K562 (cell line): ENCODE measurements at regions not wholly inside any gene's neighbourhood (a gene's known extent, or its start where the extent isn't known, plus 50 kb on each side); places are given as distances from the start of the nearest gene placed in this dataset.
A peak's percentile ranks its signal among the peaks of the same experiment; 100 is the strongest.

ENCODE experiments used
- ATAC-seq: fragments of 200-7000 bp; cut with Tn5 transposase; 3 replicates; pipeline ENCODE4 v1.9.1; 2020; ENCODE audit warnings: moderate library complexity
- BruUV-seq: library from RNA; stranded (reverse); fragments of 400-500 nt; replicated peaks from 2 replicates; lab custom pipeline; 2021; lab: Mats Ljungman, UMichigan
- CTCF ChIA-PET: fragments of 300-600 bp; formaldehyde crosslinking; extraction: SDS; loops from one replicate; lab custom pipeline; 2021; ENCODE audit warnings: low intra/inter-chr PET ratio; lab: Yijun Ruan, JAX
- POLR2A ChIA-PET: fragments of 300-600, 350-650 bp; sonication (Branson Sonifier 250); formaldehyde crosslinking; extraction: SDS; loops from one replicate; lab custom pipeline; 2021; ENCODE audit warnings: antibody characterized with exemption, inconsistent platforms; lab: Yijun Ruan, JAX
- DNase-seq, 4 experiments: peaks; one replicate each; pipeline versions ENCODE4 v3.0.0 to v3.0.0-alpha.2; 2011 to 2018; ENCODE audit warnings: low spot score in 3 of 4, mixed read lengths in 3 of 4; ENCODE audit errors: extremely low read depth in 1 of 4
- FAIRE-seq: peaks from 2 replicates; lab custom pipeline; 2011; peaks lifted over from hg19 to GRCh38; lab: Jason Lieb, UNC
- H2AFZ ChIP-seq: 2 replicates; pipeline ENCODE4 v1.6.0; 2011; ENCODE audit warnings: low read depth, low read length, control low read depth, inconsistent platforms
- H3K27ac ChIP-seq: fragments of 200-600 bp; 3 replicates; pipeline ENCODE4 v1.8.0; 2011; ENCODE audit warnings: low read depth, mild to moderate bottlenecking, control low read depth, inconsistent platforms, low read length, moderate library complexity, mixed read lengths; ENCODE audit errors: extremely low read depth
- H3K27me3 ChIP-seq, 2 experiments: fragments of 300-600 bp in 1 of 2; 2 replicates in 1 of 2; 3 replicates in 1 of 2; pipeline versions ENCODE4 v1.6.0 to v1.8.0; 2011; ENCODE audit warnings: inconsistent platforms in 2 of 2, low read length in 2 of 2, mild to moderate bottlenecking in 1 of 2, mixed read lengths in 1 of 2, moderate library complexity in 1 of 2; ENCODE audit not compliant: control insufficient read depth in 2 of 2, insufficient read depth in 2 of 2
- H3K36me3 ChIP-seq: fragments of 300-600 bp; 3 replicates; pipeline ENCODE4 v1.8.0; 2011; ENCODE audit warnings: mild to moderate bottlenecking, low read length, inconsistent platforms; ENCODE audit not compliant: control insufficient read depth, insufficient read depth
- H3K4me1 ChIP-seq, 2 experiments: fragments of 200-600 bp in 1 of 2; replicated peaks in 1 of 2; 2 replicates in 1 of 2; 3 replicates in 1 of 2; pipeline versions ENCODE4 v1.5.1 to v1.8.0; 2011; ENCODE audit warnings: inconsistent platforms in 2 of 2, low read length in 2 of 2, mild to moderate bottlenecking in 1 of 2, mixed read lengths in 1 of 2, moderate library complexity in 1 of 2; ENCODE audit not compliant: control insufficient read depth in 2 of 2, insufficient read depth in 2 of 2
- H3K4me2 ChIP-seq: 2 replicates; pipeline ENCODE4 v1.6.1; 2011; ENCODE audit warnings: low read length, control low read depth, inconsistent platforms, mixed read lengths; ENCODE audit not compliant: insufficient read depth
- H3K4me3 ChIP-seq: fragments of 200-600 bp; sonication (generic), shearing (Covaris generic); 2 replicates; pipeline ENCODE4 v1.5.1; 2016; ENCODE audit warnings: control low read depth, inconsistent platforms
- H3K79me2 ChIP-seq: fragments of 200-600 bp; 3 replicates; pipeline ENCODE4 v1.8.0; 2011; ENCODE audit warnings: low read length, inconsistent platforms; ENCODE audit not compliant: control insufficient read depth, insufficient read depth
- H3K9ac ChIP-seq, 2 experiments: 2 replicates each; pipeline versions ENCODE4 v1.6.0 to v1.6.1; 2011; ENCODE audit warnings: low read depth in 2 of 2, low read length in 2 of 2, control low read depth in 1 of 2, inconsistent platforms in 1 of 2, mild to moderate bottlenecking in 1 of 2, mixed read lengths in 1 of 2; ENCODE audit not compliant: insufficient read depth in 1 of 2
- H3K9me1 ChIP-seq: one replicate; pipeline ENCODE4 v1.6.0; 2011; ENCODE audit warnings: inconsistent platforms, mild to moderate bottlenecking, low read length, moderate library complexity; ENCODE audit not compliant: control insufficient read depth, insufficient read depth
- H3K9me3 ChIP-seq: replicated peaks from 2 replicates; pipeline ENCODE4 v1.5.1; 2011; ENCODE audit warnings: low read depth, low read length, inconsistent platforms; ENCODE audit not compliant: control insufficient read depth, insufficient read depth
- H4K20me1 ChIP-seq: replicated peaks from 2 replicates; pipeline ENCODE4 v1.6.1; 2011; ENCODE audit warnings: low read length, inconsistent platforms, mixed read lengths; ENCODE audit not compliant: control insufficient read depth, insufficient read depth
- ETV1 ChIP-seq: fragments of 450-650 bp; conservative IDR thresholded peaks from 2 replicates; pipeline ENCODE4 v1.6.1; 2016; ENCODE audit warnings: missing genetic modification characterization, control low read depth, low read depth, missing compliant biosample characterization
- IRF2 ChIP-seq: sonication (generic); formaldehyde crosslinking; IDR thresholded peaks from 2 replicates; pipeline ENCODE4 v1.8.1; 2022; ENCODE audit warnings: mild to moderate bottlenecking, missing genetic modification reagents
- KDM4B ChIP-seq, 2 experiments: fragments of 450-650 bp in 1 of 2; sonication (generic) in 1 of 2; IDR thresholded peaks; 2 replicates each; pipeline ENCODE4 v1.6.1; 2016 to 2017; ENCODE audit warnings: borderline replicate concordance in 2 of 2, antibody characterized with exemption in 1 of 2, low read depth in 1 of 2, mild to moderate bottlenecking in 1 of 2
- MYC ChIP-seq, 2 experiments: fragments of 250-450 bp in 1 of 2; sonication (Bioruptor Pico) in 1 of 2; IDR thresholded peaks; 2 replicates each; pipeline versions ENCODE4 v1.5.1 to v1.6.1; 2012 to 2021; ENCODE audit warnings: low read depth in 2 of 2, borderline replicate concordance in 1 of 2, improper control_type of control experiment in 1 of 2, low read length in 1 of 2, mild to moderate bottlenecking in 1 of 2, moderate library complexity in 1 of 2
- NFXL1 ChIP-seq: fragments of 450-650 bp; formaldehyde crosslinking; IDR thresholded peaks from 2 replicates; pipeline ENCODE4 v1.4.0; 2021; ENCODE audit warnings: mild to moderate bottlenecking
- NRF1 ChIP-seq, 2 experiments: fragments of 450-650 bp; IDR thresholded peaks in 1 of 2; conservative IDR thresholded peaks in 1 of 2; 2 replicates each; pipeline ENCODE4 v1.6.1; 2014; ENCODE audit warnings: mild to moderate bottlenecking in 2 of 2
- PML ChIP-seq: IDR thresholded peaks from 2 replicates; pipeline ENCODE4 v1.6.1; 2012; ENCODE audit warnings: low read length, inconsistent platforms
- TBL1XR1 ChIP-seq, 2 experiments: IDR thresholded peaks; 2 replicates each; pipeline ENCODE4 v1.6.1; 2012; ENCODE audit warnings: improper control_type of control experiment in 2 of 2, low read length in 2 of 2, mild to moderate bottlenecking in 1 of 2
- ZC3H8 ChIP-seq: fragments of 450-650 bp; IDR thresholded peaks from 2 replicates; pipeline ENCODE4 v1.6.1; 2017
- ZNF431 ChIP-seq: sonication (generic); formaldehyde crosslinking; IDR thresholded peaks from 2 replicates; pipeline ENCODE4 v1.8.0; 2022; ENCODE audit warnings: mild to moderate bottlenecking, missing genetic modification reagents
- ZNF77 ChIP-seq: fragments of 250-450 bp; sonication (Bioruptor Pico); IDR thresholded peaks from 2 replicates; pipeline ENCODE4 v1.5.0; 2020
- WGBS: fragments of 100-300 bp; shearing (Covaris generic); methylation state at CpG from one replicate; pipeline ENCODE4 v1.1.6; 2016; ENCODE audit warnings: low coverage, mixed read lengths; ENCODE audit not compliant: insufficient coverage; ENCODE audit errors: missing lambda C conversion rate; 5-methylcytosine and 5-hydroxymethylcytosine counted together
- in situ Hi-C: fragments of 300-500 bp; cut with MboI; formaldehyde crosslinking; loops from 4 replicates; pipeline ENCODE4 v1.15.0; 2018; ENCODE audit warnings: inconsistent platforms, mixed read lengths
- intact Hi-C: fragments of 100-400 bp; cut with micrococcal nuclease; formaldehyde crosslinking; loops from 2 replicates; pipeline ENCODE4 v1.14.2; 2022
- TF ChIP-seq, protein P1 (sequence below): fragments of 200-600 bp; sonication (generic); IDR thresholded peaks from one replicate; pipeline ENCODE4 v1.6.1; 2012; ENCODE audit warnings: mild to moderate bottlenecking, low read depth, low read length, inconsistent platforms

DNA sequence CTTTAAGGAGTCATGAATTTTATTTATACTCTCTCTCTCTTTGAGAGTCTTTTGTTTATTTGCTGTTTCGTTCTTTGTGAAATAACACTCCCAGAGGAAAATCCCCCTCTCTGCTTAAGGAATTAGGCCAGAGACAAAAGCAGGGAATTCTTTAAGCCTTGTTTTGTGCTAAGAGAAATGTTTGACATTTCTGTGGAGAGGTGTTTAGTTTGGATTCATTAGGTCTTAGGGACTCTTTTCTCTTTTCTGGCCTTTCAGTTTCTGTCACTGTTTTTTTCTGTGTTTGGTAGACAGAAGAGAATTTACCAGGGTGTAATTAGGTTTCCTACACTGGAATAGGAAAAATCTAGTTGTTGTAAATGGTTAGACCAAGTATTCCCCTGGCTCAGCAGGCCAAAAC, 241.8 kb upstream of the NR2F2 start:
- no peak overlapping the region for H3K4me3 ChIP-seq
- in situ Hi-C loops (no loop called here), intact Hi-C loops (no loop called here)
- TF ChIP-seq ZC3H8 (no peak), NRF1 (conservative IDR thresholded peaks at IDR 0.05 in 1 of 2, IDR thresholded peaks at IDR 0.05 in 1 of 2) (no peak), TBL1XR1 (IDR thresholded peaks at IDR 0.05; ENCODE audit: low read length in 2 of 2) (no peak), ZNF431 (CRISPR knock-in tag) (no peak), ETV1 (no peak), PML (no peak), IRF2 (CRISPR knock-in tag) (no peak), ZNF77 (CRISPR knock-in tag) (no peak), NFXL1 (CRISPR knock-in tag) (no peak), MYC (IDR thresholded peaks at IDR 0.05; ENCODE audit: low read depth, low read length) (no peak), MYC (CRISPR knock-in tag; IDR thresholded peaks at IDR 0.05; ENCODE audit: borderline replicate concordance, low read depth) (no peak), KDM4B (IDR thresholded peaks at IDR 0.05; ENCODE audit: borderline replicate concordance in 2 of 2, low read depth in 1 of 2) (no peak)
- TF ChIP-seq, protein P1, sequence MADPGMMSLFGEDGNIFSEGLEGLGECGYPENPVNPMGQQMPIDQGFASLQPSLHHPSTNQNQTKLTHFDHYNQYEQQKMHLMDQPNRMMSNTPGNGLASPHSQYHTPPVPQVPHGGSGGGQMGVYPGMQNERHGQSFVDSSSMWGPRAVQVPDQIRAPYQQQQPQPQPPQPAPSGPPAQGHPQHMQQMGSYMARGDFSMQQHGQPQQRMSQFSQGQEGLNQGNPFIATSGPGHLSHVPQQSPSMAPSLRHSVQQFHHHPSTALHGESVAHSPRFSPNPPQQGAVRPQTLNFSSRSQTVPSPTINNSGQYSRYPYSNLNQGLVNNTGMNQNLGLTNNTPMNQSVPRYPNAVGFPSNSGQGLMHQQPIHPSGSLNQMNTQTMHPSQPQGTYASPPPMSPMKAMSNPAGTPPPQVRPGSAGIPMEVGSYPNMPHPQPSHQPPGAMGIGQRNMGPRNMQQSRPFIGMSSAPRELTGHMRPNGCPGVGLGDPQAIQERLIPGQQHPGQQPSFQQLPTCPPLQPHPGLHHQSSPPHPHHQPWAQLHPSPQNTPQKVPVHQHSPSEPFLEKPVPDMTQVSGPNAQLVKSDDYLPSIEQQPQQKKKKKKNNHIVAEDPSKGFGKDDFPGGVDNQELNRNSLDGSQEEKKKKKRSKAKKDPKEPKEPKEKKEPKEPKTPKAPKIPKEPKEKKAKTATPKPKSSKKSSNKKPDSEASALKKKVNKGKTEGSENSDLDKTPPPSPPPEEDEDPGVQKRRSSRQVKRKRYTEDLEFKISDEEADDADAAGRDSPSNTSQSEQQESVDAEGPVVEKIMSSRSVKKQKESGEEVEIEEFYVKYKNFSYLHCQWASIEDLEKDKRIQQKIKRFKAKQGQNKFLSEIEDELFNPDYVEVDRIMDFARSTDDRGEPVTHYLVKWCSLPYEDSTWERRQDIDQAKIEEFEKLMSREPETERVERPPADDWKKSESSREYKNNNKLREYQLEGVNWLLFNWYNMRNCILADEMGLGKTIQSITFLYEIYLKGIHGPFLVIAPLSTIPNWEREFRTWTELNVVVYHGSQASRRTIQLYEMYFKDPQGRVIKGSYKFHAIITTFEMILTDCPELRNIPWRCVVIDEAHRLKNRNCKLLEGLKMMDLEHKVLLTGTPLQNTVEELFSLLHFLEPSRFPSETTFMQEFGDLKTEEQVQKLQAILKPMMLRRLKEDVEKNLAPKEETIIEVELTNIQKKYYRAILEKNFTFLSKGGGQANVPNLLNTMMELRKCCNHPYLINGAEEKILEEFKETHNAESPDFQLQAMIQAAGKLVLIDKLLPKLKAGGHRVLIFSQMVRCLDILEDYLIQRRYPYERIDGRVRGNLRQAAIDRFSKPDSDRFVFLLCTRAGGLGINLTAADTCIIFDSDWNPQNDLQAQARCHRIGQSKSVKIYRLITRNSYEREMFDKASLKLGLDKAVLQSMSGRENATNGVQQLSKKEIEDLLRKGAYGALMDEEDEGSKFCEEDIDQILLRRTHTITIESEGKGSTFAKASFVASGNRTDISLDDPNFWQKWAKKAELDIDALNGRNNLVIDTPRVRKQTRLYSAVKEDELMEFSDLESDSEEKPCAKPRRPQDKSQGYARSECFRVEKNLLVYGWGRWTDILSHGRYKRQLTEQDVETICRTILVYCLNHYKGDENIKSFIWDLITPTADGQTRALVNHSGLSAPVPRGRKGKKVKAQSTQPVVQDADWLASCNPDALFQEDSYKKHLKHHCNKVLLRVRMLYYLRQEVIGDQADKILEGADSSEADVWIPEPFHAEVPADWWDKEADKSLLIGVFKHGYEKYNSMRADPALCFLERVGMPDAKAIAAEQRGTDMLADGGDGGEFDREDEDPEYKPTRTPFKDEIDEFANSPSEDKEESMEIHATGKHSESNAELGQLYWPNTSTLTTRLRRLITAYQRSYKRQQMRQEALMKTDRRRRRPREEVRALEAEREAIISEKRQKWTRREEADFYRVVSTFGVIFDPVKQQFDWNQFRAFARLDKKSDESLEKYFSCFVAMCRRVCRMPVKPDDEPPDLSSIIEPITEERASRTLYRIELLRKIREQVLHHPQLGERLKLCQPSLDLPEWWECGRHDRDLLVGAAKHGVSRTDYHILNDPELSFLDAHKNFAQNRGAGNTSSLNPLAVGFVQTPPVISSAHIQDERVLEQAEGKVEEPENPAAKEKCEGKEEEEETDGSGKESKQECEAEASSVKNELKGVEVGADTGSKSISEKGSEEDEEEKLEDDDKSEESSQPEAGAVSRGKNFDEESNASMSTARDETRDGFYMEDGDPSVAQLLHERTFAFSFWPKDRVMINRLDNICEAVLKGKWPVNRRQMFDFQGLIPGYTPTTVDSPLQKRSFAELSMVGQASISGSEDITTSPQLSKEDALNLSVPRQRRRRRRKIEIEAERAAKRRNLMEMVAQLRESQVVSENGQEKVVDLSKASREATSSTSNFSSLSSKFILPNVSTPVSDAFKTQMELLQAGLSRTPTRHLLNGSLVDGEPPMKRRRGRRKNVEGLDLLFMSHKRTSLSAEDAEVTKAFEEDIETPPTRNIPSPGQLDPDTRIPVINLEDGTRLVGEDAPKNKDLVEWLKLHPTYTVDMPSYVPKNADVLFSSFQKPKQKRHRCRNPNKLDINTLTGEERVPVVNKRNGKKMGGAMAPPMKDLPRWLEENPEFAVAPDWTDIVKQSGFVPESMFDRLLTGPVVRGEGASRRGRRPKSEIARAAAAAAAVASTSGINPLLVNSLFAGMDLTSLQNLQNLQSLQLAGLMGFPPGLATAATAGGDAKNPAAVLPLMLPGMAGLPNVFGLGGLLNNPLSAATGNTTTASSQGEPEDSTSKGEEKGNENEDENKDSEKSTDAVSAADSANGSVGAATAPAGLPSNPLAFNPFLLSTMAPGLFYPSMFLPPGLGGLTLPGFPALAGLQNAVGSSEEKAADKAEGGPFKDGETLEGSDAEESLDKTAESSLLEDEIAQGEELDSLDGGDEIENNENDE, result no peak
- H3K4me1 ChIP-seq, result no peaks in the 10 kb centered on the region
- no peak for ATAC-seq
- no peak overlapping the region for H3K9ac ChIP-seq
- H3K79me2 ChIP-seq, result no peaks in the 10 kb centered on the region
- no peak for DNase-seq
- ChIA-PET CTCF (no interaction called here), POLR2A (no interaction called here)
- BruUV-seq, result no TSS peak
- H3K9me3 ChIP-seq, result no peaks in the 10 kb centered on the region
- WGBS, result 80% methylated on average over 1 of the region's 1 CpG
- H3K9me1 ChIP-seq, result no peaks in the 10 kb centered on the region
- peak; percentile 32 for FAIRE-seq
- no peak overlapping the region for H3K4me2 ChIP-seq
- H2AFZ ChIP-seq, result peak overlapping the region; percentile 38; the same call in 1 of the 2 replicates
- H3K27me3 ChIP-seq, result no peaks in the 10 kb centered on the region
- H3K36me3 ChIP-seq, result no peaks in the 10 kb centered on the region
- no peak overlapping the region for H3K27ac ChIP-seq
- no peaks in the 10 kb centered on the region for H4K20me1 ChIP-seq
